ENCODE measurements at regions not wholly inside any gene's neighbourhood (a gene's known extent, or its start where the extent isn't known, plus 50 kb on each side); places are given as distances from the start of the nearest gene placed in this dataset.

DNA sequence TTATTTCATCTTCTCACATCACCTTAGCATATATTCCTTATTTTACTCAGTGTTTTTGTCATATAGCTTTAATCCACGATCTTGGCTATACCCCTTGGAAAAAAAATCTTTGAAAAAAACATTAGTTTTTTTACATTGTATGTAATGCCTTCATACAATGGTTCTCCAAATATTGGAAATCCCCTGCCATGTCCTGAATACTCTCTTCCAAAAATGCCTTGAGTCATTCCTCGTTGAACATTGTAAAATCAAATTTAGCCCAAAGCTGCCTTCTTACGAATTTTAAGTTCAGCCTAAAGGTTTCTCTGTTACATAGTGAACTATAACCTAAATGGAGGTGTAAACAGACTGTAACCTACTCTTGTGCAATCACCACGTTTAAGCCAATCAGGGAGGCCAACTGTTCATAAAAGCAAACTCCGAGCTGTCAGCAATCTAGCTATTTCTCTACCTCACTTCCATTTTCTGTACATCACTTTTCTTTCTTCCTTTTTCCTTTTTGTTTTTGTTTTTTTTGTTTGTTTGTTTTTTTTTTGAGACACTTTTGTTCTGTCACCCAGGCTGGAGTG, 140.1 kb downstream of the ANXA2 start:
- TF ChIP-seq, protein P1, sequence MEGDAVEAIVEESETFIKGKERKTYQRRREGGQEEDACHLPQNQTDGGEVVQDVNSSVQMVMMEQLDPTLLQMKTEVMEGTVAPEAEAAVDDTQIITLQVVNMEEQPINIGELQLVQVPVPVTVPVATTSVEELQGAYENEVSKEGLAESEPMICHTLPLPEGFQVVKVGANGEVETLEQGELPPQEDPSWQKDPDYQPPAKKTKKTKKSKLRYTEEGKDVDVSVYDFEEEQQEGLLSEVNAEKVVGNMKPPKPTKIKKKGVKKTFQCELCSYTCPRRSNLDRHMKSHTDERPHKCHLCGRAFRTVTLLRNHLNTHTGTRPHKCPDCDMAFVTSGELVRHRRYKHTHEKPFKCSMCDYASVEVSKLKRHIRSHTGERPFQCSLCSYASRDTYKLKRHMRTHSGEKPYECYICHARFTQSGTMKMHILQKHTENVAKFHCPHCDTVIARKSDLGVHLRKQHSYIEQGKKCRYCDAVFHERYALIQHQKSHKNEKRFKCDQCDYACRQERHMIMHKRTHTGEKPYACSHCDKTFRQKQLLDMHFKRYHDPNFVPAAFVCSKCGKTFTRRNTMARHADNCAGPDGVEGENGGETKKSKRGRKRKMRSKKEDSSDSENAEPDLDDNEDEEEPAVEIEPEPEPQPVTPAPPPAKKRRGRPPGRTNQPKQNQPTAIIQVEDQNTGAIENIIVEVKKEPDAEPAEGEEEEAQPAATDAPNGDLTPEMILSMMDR (IDR thresholded peaks at IDR 0.05 in 4 of 5, conservative IDR thresholded peaks at IDR 0.05 in 1 of 5) = no peak
- no peak for TF ChIP-seq POLR2A (IDR thresholded peaks at IDR 0.05)
